HepG2 (cell line): ENCODE measurements at regions not wholly inside any gene's neighbourhood (a gene's known extent, or its start where the extent isn't known, plus 50 kb on each side); places are given as distances from the start of the nearest gene placed in this dataset.

Experiments used
- CTCF ChIP-seq: sonication (generic); formaldehyde crosslinking; IDR thresholded peaks from 2 replicates; pipeline ENCODE4 v1.5.0; 2020; ENCODE audit warnings: mild to moderate bottlenecking, missing genetic modification reagents, moderate library complexity
- FOSL2 ChIP-seq: sonication (generic); formaldehyde crosslinking; IDR thresholded peaks from 2 replicates; pipeline ENCODE4 v1.4.0; 2020; ENCODE audit warnings: missing genetic modification reagents
- FOXM1 ChIP-seq: sonication (generic); formaldehyde crosslinking; IDR thresholded peaks from 2 replicates; pipeline ENCODE4 v1.5.0; 2020; ENCODE audit warnings: missing genetic modification reagents
- NFATC3 ChIP-seq: sonication (generic); formaldehyde crosslinking; IDR thresholded peaks from 2 replicates; pipeline ENCODE4 v1.5.1; 2020; ENCODE audit warnings: mild to moderate bottlenecking, missing genetic modification reagents
- NR2C2 ChIP-seq: sonication (generic); formaldehyde crosslinking; IDR thresholded peaks from 2 replicates; pipeline ENCODE4 v1.4.0; 2020; ENCODE audit warnings: missing genetic modification reagents, mild to moderate bottlenecking, moderate library complexity, borderline replicate concordance
- TFAP4 ChIP-seq: sonication (generic); IDR thresholded peaks from 2 replicates; pipeline ENCODE4 v1.6.1; 2016; ENCODE audit warnings: low read depth, borderline replicate concordance
- ZBTB49 ChIP-seq: sonication (generic); formaldehyde crosslinking; IDR thresholded peaks from 2 replicates; pipeline ENCODE4 v1.4.0; 2020; ENCODE audit warnings: missing genetic modification reagents, borderline replicate concordance
- ZFX ChIP-seq: sonication (generic); formaldehyde crosslinking; IDR thresholded peaks from 2 replicates; pipeline ENCODE4 v1.4.0; 2020; ENCODE audit warnings: mild to moderate bottlenecking, low read depth, missing genetic modification reagents, moderate library complexity
- ZNF12 ChIP-seq: sonication (generic); formaldehyde crosslinking; IDR thresholded peaks from 2 replicates; pipeline ENCODE4 v1.5.0; 2020; ENCODE audit warnings: missing genetic modification reagents
- ZNF501 ChIP-seq: sonication (generic); formaldehyde crosslinking; IDR thresholded peaks from 2 replicates; pipeline ENCODE4 v1.5.1; 2020; ENCODE audit warnings: mild to moderate bottlenecking, moderate library complexity, missing genetic modification reagents
- ZNF512 ChIP-seq: sonication (generic); formaldehyde crosslinking; IDR thresholded peaks from 2 replicates; pipeline ENCODE4 v1.4.0; 2020; ENCODE audit warnings: mild to moderate bottlenecking, missing genetic modification reagents

- TF ChIP-seq TFAP4: no peak
- TF ChIP-seq ZNF512 (CRISPR knock-in tag): no peak
- no peak for TF ChIP-seq NR2C2 (CRISPR knock-in tag)
- TF ChIP-seq CTCF (CRISPR knock-in tag): no peak
- TF ChIP-seq FOXM1 (CRISPR knock-in tag): no peak
- TF ChIP-seq ZNF12 (CRISPR knock-in tag): no peak
- TF ChIP-seq FOSL2 (CRISPR knock-in tag): no peak
- TF ChIP-seq ZFX (CRISPR knock-in tag): no peak
- no peak for TF ChIP-seq NFATC3 (CRISPR knock-in tag)
- no peak for TF ChIP-seq ZBTB49 (CRISPR knock-in tag)
- no peak for TF ChIP-seq ZNF501 (CRISPR knock-in tag)
These were observed 670.0 kb downstream of the SI start for GRCh38 chr3:164408326-164408725.
